HG03060 (cell line): ENCODE measurements at regions not wholly inside any gene's neighbourhood (a gene's known extent, or its start where the extent isn't known, plus 50 kb on each side); places are given as distances from the start of the nearest gene placed in this dataset.
A peak's percentile ranks its signal among the peaks of the same experiment; 100 is the strongest.

Experiments
- ATAC-seq: cut with Tn5 transposase; IDR thresholded peaks from one replicate; pipeline ENCODE4 v1.9.1; 2021; ENCODE audit warnings: low read depth, moderate number of reproducible peaks; ENCODE audit not compliant: unreplicated experiment

- ATAC-seq, result no peak
These were observed 50.3 kb upstream of the FNDC1 start for GRCh38 chr6:159118924-159119323.

- no peak for ATAC-seq
These were observed 51.6 kb upstream of the FNDC1 start for GRCh38 chr6:159117563-159117962.

- ATAC-seq, result no peak
These were observed 52.2 kb upstream of the FNDC1 start for GRCh38 chr6:159117046-159117445.

DNA sequence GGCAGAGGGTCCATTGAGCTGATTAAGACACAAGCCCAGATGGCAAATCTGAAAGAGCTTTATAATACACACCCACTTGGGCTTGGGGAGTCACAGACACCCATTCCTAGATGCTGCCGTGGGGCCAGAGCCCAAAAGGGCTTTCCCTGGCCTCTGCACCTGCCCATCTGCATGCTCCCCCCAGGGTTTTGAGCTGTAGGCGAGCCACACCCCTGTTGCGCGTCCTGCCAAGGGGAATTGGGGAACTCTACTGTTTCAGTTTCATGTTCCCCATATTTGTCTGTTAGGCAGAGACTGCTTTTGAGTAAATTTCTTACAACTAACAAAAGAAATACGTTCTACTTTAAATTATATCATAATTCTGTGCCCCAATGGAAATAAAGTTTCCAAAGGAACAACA, 52.9 kb upstream of the FNDC1 start:
- ATAC-seq, result peak; percentile 60

- ATAC-seq, result no peak
These were observed 54.6 kb upstream of the FNDC1 start for GRCh38 chr6:159114569-159114968.

DNA sequence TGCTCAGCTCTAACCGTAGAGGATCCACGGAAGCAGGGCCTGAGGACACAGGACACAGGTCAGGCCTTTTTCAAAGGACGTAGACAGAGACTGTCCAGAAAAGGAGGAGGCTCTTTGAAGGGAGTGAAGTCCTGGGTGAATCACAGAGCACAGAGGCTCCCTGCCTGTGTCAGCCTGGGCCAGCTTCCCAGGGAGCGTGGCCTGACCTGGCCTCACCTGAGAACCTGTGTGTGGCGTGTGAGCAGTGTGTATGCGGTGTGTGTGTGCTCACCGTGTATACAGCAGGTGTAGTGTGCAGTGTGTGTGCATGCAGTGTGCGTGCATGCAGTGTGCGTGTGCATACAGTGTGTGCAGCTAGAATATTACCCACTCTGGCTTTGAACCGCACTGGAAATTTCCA, 56.0 kb upstream of the FNDC1 start:
- no peak for ATAC-seq

GRCh38 chr6:159112714-159113113, 56.5 kb upstream of the FNDC1 start:
- ATAC-seq, result no peak

DNA sequence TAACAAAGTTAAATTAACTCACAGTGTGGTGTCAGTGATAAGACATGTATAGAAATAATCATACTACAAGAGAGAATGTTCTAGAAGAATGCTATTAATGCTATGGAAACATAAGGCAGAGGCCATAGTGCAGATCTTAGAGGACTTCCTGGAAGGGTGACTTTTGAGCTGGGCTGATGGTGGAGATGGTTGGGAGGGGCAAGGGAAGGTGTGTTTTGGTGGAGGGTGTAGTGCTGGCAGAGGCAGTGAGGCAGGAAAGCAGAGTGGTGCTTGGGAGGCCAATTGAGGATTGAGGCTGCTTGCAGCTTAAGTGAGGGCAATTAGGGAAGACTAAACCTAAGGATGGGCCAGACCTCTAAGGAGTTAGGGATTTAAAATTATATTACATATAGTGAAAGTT, 58.5 kb upstream of the FNDC1 start:
- no peak for ATAC-seq

DNA sequence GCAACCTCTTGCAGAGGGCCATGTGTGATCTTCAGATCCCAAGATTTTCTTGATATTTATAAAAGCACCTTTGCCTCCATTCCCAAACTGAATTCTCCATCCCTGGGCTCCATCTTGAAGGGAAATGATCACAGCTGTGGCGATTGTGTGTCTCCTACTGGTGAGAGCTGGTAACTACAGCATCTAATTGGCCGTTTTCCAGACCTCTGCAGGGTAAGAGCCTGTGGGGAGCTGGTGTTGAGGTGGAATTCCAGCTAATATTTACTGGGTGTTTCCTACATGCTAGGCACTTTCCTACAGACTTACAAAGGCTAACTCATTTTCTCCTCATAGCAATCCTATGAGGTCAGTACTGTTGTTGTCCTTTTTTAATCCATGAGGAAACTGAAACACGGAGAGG, 59.2 kb upstream of the FNDC1 start:
- no peak for ATAC-seq

DNA sequence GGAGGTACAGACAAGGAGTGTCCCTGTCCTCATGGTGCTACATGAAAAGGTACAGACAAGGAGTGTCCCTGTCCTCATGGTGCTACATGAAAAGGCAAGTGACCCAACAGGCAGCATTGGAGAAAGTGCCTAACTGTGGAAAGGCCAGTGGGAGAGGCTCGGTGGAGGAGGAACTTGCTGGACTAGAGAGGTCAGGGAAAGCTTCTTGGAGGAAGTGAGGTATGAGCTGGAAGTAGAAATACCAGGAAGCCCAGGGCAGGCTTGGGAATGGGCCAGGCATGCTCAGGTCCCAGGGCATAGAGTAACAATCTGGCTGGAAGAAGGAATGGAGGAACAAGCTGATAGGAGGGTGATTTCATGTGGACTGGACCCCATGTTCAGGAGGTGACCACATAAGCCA, 59.8 kb upstream of the FNDC1 start:
- no peak for ATAC-seq

DNA sequence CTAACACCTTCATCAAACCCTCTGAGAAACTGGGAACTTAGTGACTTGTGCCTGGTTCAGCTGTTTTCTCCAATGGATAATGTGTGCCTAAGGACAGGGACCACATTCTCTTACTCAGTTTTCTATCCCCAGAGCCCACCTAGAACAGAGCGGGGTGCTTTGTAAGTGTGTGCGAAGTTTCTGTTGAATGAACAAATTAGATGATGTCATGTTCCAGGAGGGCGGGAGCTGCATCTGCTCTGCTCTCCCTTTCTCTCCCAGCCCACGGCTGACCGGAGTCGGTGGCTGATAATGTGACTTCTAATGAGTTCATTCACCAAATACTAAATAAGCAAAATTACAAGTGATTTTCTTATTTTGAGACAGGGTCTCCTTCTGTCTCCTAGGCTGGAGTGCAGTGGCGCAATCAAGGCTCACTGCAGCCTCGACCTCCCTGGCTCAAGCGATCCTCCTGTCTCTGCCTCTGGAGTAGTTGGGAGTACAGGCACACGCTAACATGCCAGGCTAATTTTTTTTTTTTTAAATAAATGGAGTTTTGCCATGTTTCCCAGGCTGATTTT, 60.7 kb upstream of the FNDC1 start:
- no peak for ATAC-seq

DNA sequence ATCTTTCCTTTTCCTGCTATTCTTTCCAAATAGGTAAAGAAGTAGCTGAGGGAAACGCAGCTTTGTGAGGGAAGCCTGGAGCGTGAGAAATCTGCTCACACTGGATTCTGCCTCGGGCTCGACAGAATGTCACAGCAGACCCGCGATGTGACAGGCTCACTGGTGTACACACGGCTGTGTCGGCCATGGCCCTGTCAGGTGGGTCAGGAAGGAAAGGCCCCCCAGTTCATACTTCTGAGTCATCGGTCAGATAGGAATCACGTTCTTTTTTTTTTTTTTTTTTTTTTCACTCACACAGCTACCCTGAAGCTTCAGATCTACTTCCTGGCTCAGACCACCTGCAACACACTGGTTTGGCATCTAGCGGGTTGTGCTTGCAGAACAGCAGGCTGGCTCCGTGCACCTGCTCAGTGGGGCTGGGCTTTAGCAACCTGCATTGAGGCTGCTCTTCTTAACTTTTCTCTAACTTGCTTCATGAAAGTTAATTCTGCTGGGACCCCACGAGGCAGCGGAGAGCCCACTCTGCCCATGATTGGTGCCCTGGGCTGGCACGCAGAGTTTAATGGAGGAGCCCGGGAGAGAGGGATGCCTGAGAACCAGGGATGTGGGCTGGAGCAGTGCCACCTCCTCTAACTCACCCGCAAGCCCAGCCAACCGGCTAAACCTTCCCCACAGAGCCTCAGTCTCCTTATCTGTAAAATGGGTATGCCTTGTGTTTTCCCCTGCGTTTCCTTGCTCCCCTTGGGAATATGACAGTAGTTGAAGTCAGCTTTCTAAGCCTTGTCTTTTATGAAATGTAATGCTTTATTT, 61.5 kb upstream of the FNDC1 start:
- no peak for ATAC-seq

- ATAC-seq, result peak; percentile 82
These were observed 61.9 kb upstream of the TAGAP start for GRCh38 chr6:159106627-159107241.

DNA sequence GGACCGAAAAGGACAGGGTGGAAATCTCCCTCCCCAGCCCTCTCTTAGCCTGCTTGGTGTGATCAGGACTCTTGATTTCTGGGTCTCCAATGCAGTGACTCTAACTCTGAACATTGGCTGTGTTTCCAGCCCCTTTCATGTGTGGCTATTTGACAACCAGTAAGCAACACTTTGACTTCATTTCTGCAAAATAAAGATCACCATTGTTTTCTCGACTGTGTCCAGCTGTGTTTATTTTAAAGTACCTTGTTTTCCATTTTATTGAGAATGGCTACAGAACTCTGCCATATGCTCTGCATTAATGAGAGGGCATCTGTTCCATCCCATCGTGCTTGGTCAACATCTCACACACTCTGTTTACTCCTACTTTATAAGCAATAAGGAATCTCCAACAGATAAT, 60.9 kb upstream of the TAGAP start:
- no peak for ATAC-seq

- ATAC-seq, result no peak
These were observed 60.1 kb upstream of the TAGAP start for GRCh38 chr6:159104931-159105330.

DNA sequence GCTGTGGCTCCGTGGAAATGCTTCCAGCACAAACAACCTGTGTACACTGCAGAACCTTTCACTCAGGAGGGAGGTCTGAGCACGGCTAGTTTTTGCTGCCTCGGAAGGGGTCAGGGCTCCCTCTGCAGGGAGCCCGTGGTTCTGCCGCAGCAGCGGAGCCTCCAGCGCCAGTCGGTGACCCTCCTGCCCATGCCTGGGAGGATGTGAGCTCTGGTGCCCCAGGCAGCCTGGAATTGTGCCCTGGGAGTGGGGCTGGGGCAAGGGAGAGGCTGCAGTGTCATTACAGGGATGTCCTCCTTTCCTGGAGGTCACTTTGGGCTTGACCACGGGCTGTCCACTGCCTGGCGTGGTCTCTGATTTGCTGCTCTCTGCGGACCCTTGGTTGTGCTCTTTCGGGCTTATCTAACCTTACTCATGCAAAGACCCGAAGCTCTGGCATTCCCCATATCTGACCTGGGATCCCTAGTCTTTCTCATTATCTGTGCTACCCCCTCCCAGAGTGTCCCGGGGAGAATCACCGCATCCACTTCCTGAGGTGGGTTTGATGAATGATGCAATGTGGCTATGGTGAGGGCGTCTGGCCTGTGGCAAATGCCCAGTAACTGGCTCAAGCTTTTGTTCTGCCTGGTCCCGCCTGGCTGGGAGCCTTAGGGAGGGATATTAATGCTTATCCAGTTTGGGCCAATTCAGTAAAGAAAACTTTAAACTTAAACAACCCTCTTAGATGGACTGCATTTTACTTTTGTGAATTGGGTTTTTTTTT, 59.6 kb upstream of the TAGAP start:
- ATAC-seq, result no peak

- no peak for ATAC-seq
These were observed 58.8 kb upstream of the TAGAP start for GRCh38 chr6:159103396-159104162.

DNA sequence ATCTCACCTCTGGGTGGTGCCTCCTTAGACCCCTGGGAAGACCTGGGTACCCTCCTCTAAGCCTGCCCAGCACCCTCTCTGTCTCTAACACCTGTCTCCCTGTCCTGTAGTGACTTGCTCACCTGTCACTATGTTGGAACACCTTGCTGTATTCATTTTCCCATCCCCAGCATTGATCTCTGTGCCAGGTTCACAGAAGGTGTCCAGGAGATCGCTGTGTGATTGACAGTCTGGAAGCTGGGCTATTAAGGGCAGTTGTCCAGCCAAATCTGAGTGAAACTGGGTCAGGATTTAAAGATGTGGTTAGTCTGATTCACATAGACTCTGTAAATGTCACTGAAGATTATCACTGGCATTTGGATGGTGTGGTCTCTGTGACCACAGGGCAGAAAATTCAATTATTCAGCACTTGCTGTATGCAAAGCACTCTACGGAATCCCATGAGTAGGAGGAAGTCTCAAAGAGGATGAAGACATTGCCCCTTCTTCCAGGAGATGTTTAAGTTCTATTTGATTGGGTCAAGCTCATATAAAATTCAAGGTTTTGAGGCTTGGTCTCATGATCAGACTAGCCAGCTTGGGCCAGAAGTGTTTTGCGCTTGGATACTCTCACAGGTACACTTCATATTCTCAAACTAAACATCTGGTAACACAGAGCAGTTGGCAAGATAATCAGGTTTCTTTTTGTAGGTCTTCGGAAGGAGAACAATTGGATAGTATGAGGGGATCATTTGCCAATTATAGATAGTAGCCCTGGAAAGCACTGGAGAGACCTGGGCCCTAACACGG, 57.8 kb upstream of the TAGAP start:
- no peak for ATAC-seq

DNA sequence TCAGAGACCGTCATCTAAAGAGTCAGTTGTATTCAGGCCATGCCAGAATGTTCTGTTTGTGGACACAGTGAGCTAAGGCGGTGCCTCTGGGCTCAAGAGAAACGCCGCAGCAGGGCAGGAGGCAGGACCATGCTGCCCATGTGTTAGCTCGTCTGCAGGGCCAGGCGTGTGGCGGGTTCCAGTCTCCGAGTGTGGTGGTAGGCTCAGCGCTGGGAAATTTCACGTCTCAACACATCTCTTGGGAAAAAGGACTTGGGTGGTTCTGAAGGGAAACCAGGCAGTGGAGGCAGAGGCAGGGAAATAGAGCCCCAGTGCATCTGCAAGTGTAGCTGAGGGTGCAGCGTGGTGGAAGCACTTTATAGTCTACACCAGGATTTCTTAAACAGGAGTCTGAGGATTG, 56.9 kb upstream of the TAGAP start:
- ATAC-seq, result no peak
